ENCODE measurements at regions not wholly inside any gene's neighbourhood (a gene's known extent, or its start where the extent isn't known, plus 50 kb on each side); places are given as distances from the start of the nearest gene placed in this dataset.

DNA sequence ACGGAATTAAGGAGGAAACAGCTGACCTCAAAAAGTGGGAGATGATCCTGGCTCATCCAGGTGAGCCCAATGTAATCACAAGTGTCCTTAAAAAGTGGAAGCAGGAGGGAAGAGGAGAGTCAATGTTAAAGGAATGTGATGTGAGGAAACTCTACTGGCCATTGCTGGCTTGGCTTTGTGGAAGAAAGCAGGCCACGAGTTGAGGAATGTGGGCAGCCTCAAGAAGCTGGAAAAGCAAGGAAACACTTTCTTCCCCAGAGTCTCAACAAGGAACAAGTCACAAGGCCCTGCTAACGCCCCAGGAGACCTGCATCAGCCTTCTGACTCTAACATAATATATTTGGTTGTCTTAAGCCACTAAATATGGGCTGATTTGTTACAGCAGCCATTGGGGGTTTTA lies 252.8 kb downstream of the PSAT1 start:
- TF ChIP-seq, protein P1, sequence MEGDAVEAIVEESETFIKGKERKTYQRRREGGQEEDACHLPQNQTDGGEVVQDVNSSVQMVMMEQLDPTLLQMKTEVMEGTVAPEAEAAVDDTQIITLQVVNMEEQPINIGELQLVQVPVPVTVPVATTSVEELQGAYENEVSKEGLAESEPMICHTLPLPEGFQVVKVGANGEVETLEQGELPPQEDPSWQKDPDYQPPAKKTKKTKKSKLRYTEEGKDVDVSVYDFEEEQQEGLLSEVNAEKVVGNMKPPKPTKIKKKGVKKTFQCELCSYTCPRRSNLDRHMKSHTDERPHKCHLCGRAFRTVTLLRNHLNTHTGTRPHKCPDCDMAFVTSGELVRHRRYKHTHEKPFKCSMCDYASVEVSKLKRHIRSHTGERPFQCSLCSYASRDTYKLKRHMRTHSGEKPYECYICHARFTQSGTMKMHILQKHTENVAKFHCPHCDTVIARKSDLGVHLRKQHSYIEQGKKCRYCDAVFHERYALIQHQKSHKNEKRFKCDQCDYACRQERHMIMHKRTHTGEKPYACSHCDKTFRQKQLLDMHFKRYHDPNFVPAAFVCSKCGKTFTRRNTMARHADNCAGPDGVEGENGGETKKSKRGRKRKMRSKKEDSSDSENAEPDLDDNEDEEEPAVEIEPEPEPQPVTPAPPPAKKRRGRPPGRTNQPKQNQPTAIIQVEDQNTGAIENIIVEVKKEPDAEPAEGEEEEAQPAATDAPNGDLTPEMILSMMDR (IDR thresholded peaks at IDR 0.05): no peak
- TF ChIP-seq POLR2A (IDR thresholded peaks at IDR 0.05): no peak

Measured in testis (tissue), 2 donors.